SK-N-SH (cell line): ENCODE measurements at regions not wholly inside any gene's neighbourhood (a gene's known extent, or its start where the extent isn't known, plus 50 kb on each side); places are given as distances from the start of the nearest gene placed in this dataset.

ENCODE experiments used
- CTCF ChIA-PET: fragments of 300-600, 350-600 bp; formaldehyde crosslinking; extraction: SDS; loops from one replicate; lab custom pipeline; 2021; lab: Yijun Ruan, JAX
- POLR2A ChIA-PET: fragments of 350-600 bp; sonication (Branson Sonifier 250); formaldehyde crosslinking; extraction: SDS; loops from one replicate; lab custom pipeline; 2020; ENCODE audit warnings: antibody characterized with exemption, inconsistent platforms; lab: Yijun Ruan, JAX
- DNase-seq: peaks from one replicate; pipeline ENCODE4 v3.0.0; 2012
- H2AFZ ChIP-seq: fragments of 200-600 bp; sonication (generic); 2 replicates; pipeline ENCODE4 v1.8.1; 2016; ENCODE audit warnings: antibody characterized with exemption, mild to moderate bottlenecking, low read depth
- H3F3A ChIP-seq: fragments of 200-600 bp; sonication (generic); replicated peaks from 2 replicates; pipeline ENCODE3; 2016; ENCODE audit warnings: antibody characterized with exemption, mild to moderate bottlenecking; ENCODE audit not compliant: insufficient read depth
- H3K27ac ChIP-seq, 2 experiments: fragments of 200-500 bp in 1 of 2; fragments of 200-600 bp in 1 of 2; sonication (Bioruptor generic) in 1 of 2; sonication (generic), shearing (Covaris generic) in 1 of 2; 2 replicates each; pipeline versions ENCODE4 v1.5.1 to v1.6.1; 2014 to 2016; ENCODE audit warnings: low read depth in 2 of 2, inconsistent platforms in 1 of 2, low read length in 1 of 2, mild to moderate bottlenecking in 1 of 2, mixed read lengths in 1 of 2
- H3K27me3 ChIP-seq: fragments of 200-600 bp; sonication (generic), shearing (Covaris generic); 2 replicates; pipeline ENCODE4 v1.6.1; 2016; ENCODE audit warnings: mixed run types; ENCODE audit not compliant: insufficient read depth
- H3K36me3 ChIP-seq, 2 experiments: fragments of 200-500 bp in 1 of 2; fragments of 200-600 bp in 1 of 2; sonication (Bioruptor generic) in 1 of 2; sonication (generic) in 1 of 2; replicated peaks in 1 of 2; 2 replicates each; pipeline versions ENCODE3 to v1.5.1; 2014 to 2016; ENCODE audit warnings: low read length in 1 of 2, mild to moderate bottlenecking in 1 of 2; ENCODE audit not compliant: insufficient read depth in 2 of 2, control insufficient read depth in 1 of 2
- H3K4me1 ChIP-seq, 2 experiments: fragments of 200-500 bp in 1 of 2; fragments of 200-600 bp in 1 of 2; sonication (Bioruptor generic) in 1 of 2; sonication (generic), shearing (Covaris generic) in 1 of 2; 2 replicates each; pipeline versions ENCODE4 v1.5.1 to v1.6.1; 2014 to 2016; ENCODE audit warnings: low read depth in 1 of 2, low read length in 1 of 2, mixed run types in 1 of 2; ENCODE audit not compliant: insufficient read depth in 2 of 2, control insufficient read depth in 1 of 2
- H3K4me2 ChIP-seq: fragments of 200-600 bp; sonication (generic), shearing (Covaris generic); 2 replicates; pipeline ENCODE4 v1.6.1; 2017; ENCODE audit warnings: mixed run types
- H3K4me3 ChIP-seq, 2 experiments: fragments of 200-500 bp in 1 of 2; fragments of 200-600 bp in 1 of 2; sonication (Bioruptor generic) in 1 of 2; sonication (generic), shearing (Covaris generic) in 1 of 2; 2 replicates each; pipeline versions ENCODE4 v1.5.1 to v1.8.1; 2014 to 2016; ENCODE audit warnings: low read depth in 2 of 2, inconsistent platforms in 1 of 2, low read length in 1 of 2, mild to moderate bottlenecking in 1 of 2, mixed read lengths in 1 of 2, moderate library complexity in 1 of 2
- H3K79me2 ChIP-seq: fragments of 200-600 bp; sonication (generic); 2 replicates; pipeline ENCODE4 v1.8.1; 2017; ENCODE audit warnings: mild to moderate bottlenecking; ENCODE audit not compliant: insufficient read depth
- H3K9ac ChIP-seq: fragments of 200-600 bp; sonication (generic); 2 replicates; pipeline ENCODE4 v1.6.1; 2017; ENCODE audit warnings: mixed run types
- H3K9me2 ChIP-seq: fragments of 200-600 bp; sonication (generic); 2 replicates; pipeline ENCODE4 v1.6.1; 2017; ENCODE audit warnings: mixed run types
- H3K9me3 ChIP-seq: fragments of 200-600 bp; sonication (generic); 2 replicates; pipeline ENCODE4 v1.6.1; 2017; ENCODE audit warnings: mixed run types, mild to moderate bottlenecking, moderate library complexity
- H4K20me1 ChIP-seq: fragments of 200-600 bp; sonication (generic); 2 replicates; pipeline ENCODE4 v1.6.1; 2017; ENCODE audit warnings: mild to moderate bottlenecking, mixed run types; ENCODE audit not compliant: insufficient read depth
- CHD2 ChIP-seq: fragments of 150-350 bp; IDR thresholded peaks from 2 replicates; pipeline ENCODE4 v1.6.1; 2018; ENCODE audit warnings: low read length; ENCODE audit not compliant: partially characterized antibody
- ELF1 ChIP-seq: IDR thresholded peaks from 2 replicates; pipeline ENCODE4 v1.4.0; 2012
- EP300 ChIP-seq, 2 experiments: IDR thresholded peaks; 2 replicates each; pipeline versions ENCODE4 v1.4.0 to v1.6.1; 2012; ENCODE audit warnings: borderline replicate concordance in 1 of 2, low read depth in 1 of 2, low read length in 1 of 2
- EZH2phosphoT487 ChIP-seq: fragments of 200-600 bp; sonication (generic); IDR thresholded peaks from 2 replicates; pipeline ENCODE4 v1.6.1; 2017; ENCODE audit warnings: low read depth, mixed run types, mild to moderate bottlenecking, antibody characterized with exemption, moderate library complexity, borderline replicate concordance
- FOXM1 ChIP-seq: IDR thresholded peaks from 2 replicates; pipeline ENCODE4 v1.4.0; 2012; ENCODE audit warnings: low read depth, mild to moderate bottlenecking
- GABPA ChIP-seq: IDR thresholded peaks from 2 replicates; pipeline ENCODE4 v1.4.0; 2012; ENCODE audit warnings: low read depth, mild to moderate bottlenecking
- NRF1 ChIP-seq: IDR thresholded peaks from 2 replicates; pipeline ENCODE4 v1.6.1; 2012; ENCODE audit warnings: low read depth, mild to moderate bottlenecking, low read length
- RFX5 ChIP-seq: IDR thresholded peaks from 2 replicates; pipeline ENCODE4 v1.6.1; 2012; ENCODE audit warnings: mild to moderate bottlenecking, improper control_type of control experiment, low read length
- RXRA ChIP-seq: IDR thresholded peaks from 2 replicates; pipeline ENCODE4 v1.4.0; 2012; ENCODE audit warnings: low read depth, mild to moderate bottlenecking, borderline replicate concordance
- TEAD4 ChIP-seq: IDR thresholded peaks from 2 replicates; pipeline ENCODE4 v1.4.0; 2012; ENCODE audit warnings: mild to moderate bottlenecking, borderline replicate concordance; ENCODE audit not compliant: insufficient read depth
- YY1 ChIP-seq: IDR thresholded peaks from 2 replicates; pipeline ENCODE4 v1.4.0; 2012; ENCODE audit warnings: low read depth, mild to moderate bottlenecking
- WGBS: methylation state at CpG from one replicate; pipeline ENCODE4 v1.1.6; 2017; ENCODE audit warnings: low lambda C conversion rate; 5-methylcytosine and 5-hydroxymethylcytosine counted together
- TF ChIP-seq, protein P1 (sequence below): IDR thresholded peaks from 2 replicates; pipeline ENCODE4 v1.4.0; 2012; ENCODE audit warnings: low read depth, borderline replicate concordance
- TF ChIP-seq, protein P2 (sequence below): fragments of 200-600 bp; sonication (generic); IDR thresholded peaks from 2 replicates; pipeline ENCODE4 v1.6.1; 2017; ENCODE audit warnings: antibody characterized with exemption, mild to moderate bottlenecking, moderate library complexity
- TF ChIP-seq, protein P3 (sequence below): fragments of 150-350 bp; IDR thresholded peaks from 2 replicates; pipeline ENCODE4 v1.6.1; 2017; ENCODE audit warnings: antibody characterized with exemption, low read length, low read depth, borderline replicate concordance
- TF ChIP-seq, protein P4 (sequence below): IDR thresholded peaks from 2 replicates; pipeline ENCODE4 v1.4.0; 2012; ENCODE audit warnings: low read depth, borderline replicate concordance

DNA sequence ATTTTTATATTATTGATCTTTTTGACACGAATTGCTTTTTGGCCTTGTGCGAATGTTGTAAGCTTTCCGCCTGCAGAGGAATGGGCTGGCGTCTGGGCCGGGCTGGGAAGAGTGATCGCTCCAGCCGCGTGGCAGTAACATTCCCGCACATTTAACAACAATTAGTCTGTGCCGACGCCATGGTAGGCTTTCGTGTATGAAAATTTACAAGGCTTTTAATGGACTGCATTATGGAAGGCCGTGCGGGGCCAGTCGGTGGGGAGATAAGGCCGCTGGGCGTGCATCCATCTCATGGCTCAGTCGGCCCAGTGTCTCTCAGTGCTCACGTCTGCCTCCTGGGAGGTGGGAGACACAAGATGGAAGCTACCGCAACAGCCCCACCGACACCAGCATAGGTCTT, 142.2 kb downstream of the PHETA1 start (continued):
- TF ChIP-seq, protein P1, sequence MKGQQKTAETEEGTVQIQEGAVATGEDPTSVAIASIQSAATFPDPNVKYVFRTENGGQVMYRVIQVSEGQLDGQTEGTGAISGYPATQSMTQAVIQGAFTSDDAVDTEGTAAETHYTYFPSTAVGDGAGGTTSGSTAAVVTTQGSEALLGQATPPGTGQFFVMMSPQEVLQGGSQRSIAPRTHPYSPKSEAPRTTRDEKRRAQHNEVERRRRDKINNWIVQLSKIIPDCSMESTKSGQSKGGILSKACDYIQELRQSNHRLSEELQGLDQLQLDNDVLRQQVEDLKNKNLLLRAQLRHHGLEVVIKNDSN = no peak
- TF ChIP-seq RFX5 (no peak), YY1 (no peak), NRF1 (no peak), CHD2 (no peak), EP300 (IDR thresholded peaks at IDR 0.05; ENCODE audit: borderline replicate concordance in 1 of 2, low read depth in 1 of 2, low read length in 1 of 2) (no peak)
- TF ChIP-seq, protein P2, sequence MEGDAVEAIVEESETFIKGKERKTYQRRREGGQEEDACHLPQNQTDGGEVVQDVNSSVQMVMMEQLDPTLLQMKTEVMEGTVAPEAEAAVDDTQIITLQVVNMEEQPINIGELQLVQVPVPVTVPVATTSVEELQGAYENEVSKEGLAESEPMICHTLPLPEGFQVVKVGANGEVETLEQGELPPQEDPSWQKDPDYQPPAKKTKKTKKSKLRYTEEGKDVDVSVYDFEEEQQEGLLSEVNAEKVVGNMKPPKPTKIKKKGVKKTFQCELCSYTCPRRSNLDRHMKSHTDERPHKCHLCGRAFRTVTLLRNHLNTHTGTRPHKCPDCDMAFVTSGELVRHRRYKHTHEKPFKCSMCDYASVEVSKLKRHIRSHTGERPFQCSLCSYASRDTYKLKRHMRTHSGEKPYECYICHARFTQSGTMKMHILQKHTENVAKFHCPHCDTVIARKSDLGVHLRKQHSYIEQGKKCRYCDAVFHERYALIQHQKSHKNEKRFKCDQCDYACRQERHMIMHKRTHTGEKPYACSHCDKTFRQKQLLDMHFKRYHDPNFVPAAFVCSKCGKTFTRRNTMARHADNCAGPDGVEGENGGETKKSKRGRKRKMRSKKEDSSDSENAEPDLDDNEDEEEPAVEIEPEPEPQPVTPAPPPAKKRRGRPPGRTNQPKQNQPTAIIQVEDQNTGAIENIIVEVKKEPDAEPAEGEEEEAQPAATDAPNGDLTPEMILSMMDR = no peak

DNA sequence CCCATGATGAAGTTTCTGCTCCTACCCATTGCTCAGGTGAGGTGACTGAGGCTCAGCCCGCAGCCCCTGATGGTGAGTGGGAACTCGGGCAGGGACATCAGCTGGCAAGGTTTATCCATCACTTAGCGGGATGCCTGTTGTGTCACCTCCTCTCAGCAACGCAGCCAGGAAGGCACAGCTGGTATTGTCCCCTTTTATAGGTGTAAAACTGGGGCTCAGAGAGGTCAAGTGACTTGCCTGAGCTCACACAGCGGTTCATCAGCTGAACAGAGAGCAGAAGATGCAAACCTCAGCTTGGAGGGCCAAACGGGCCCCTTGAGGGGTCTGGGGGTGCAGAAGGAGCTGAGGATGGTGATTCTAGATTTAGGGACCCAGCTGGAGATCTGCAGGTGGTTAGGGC, 143.6 kb downstream of the PHETA1 start:
- Histone ChIP-seq H3K27ac (peak overlapping the region in 1 of 2 experiments; percentile 82; a peak in 2 of 4 replicates), H3K27me3 (no peaks in the 10 kb centered on the region), H2AFZ (no peak overlapping the region), H4K20me1 (no peaks in the 10 kb centered on the region), H3K4me1 (peaks cover 0 to 38% of the 10 kb centered on the region in 2 experiments; a peak in 2 of 4 replicates), H3K9me3 (no peaks in the 10 kb centered on the region), H3K9ac (no peak overlapping the region), H3K79me2 (no peaks in the 10 kb centered on the region), H3K36me3 (no peaks in the 10 kb centered on the region), H3K4me2 (no peak overlapping the region), H3K9me2 (no peaks in the 10 kb centered on the region), H3K4me3 (no peak overlapping the region), H3F3A (no peaks in the 10 kb centered on the region)
- TF ChIP-seq, protein P1 = no peak
- TF ChIP-seq EZH2phosphoT487 (no peak), RXRA (no peak), TEAD4 (no peak), ELF1 (no peak), FOXM1 (no peak), GABPA (no peak)
- TF ChIP-seq, protein P3, sequence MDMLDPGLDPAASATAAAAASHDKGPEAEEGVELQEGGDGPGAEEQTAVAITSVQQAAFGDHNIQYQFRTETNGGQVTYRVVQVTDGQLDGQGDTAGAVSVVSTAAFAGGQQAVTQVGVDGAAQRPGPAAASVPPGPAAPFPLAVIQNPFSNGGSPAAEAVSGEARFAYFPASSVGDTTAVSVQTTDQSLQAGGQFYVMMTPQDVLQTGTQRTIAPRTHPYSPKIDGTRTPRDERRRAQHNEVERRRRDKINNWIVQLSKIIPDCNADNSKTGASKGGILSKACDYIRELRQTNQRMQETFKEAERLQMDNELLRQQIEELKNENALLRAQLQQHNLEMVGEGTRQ = no peak
- TF ChIP-seq, protein P4, sequence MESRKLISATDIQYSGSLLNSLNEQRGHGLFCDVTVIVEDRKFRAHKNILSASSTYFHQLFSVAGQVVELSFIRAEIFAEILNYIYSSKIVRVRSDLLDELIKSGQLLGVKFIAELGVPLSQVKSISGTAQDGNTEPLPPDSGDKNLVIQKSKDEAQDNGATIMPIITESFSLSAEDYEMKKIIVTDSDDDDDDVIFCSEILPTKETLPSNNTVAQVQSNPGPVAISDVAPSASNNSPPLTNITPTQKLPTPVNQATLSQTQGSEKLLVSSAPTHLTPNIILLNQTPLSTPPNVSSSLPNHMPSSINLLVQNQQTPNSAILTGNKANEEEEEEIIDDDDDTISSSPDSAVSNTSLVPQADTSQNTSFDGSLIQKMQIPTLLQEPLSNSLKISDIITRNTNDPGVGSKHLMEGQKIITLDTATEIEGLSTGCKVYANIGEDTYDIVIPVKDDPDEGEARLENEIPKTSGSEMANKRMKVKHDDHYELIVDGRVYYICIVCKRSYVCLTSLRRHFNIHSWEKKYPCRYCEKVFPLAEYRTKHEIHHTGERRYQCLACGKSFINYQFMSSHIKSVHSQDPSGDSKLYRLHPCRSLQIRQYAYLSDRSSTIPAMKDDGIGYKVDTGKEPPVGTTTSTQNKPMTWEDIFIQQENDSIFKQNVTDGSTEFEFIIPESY = no peak
- ChIA-PET POLR2A (no interaction called here), CTCF (interaction anchor here (0.7 to 2.2 kb wide), 5 partner anchors 10 to 200 kb away, joined by 3 to 8 read pairs (median 3); no protein-coding TSS in a partner anchor)
- 54% methylated on average over 5 of the region's 6 CpGs for WGBS
- DNase-seq = no peak
